B cell (primary cell): ENCODE measurements at regions not wholly inside any gene's neighbourhood (a gene's known extent, or its start where the extent isn't known, plus 50 kb on each side); places are given as distances from the start of the nearest gene placed in this dataset.

Experiments used
- EZH2 ChIP-seq: IDR thresholded peaks from 2 replicates; pipeline ENCODE4 v1.6.1; 2012; ENCODE audit warnings: borderline replicate concordance, low read depth, mild to moderate bottlenecking, moderate library complexity, low read length; ENCODE audit not compliant: insufficient read depth, poor library complexity, severe bottlenecking
- TF ChIP-seq, protein P1 (sequence below): fragments of 200-600 bp; IDR thresholded peaks from one replicate; pipeline ENCODE4 v1.8.0; 2022; ENCODE audit warnings: antibody characterized with exemption, mild to moderate bottlenecking

DNA sequence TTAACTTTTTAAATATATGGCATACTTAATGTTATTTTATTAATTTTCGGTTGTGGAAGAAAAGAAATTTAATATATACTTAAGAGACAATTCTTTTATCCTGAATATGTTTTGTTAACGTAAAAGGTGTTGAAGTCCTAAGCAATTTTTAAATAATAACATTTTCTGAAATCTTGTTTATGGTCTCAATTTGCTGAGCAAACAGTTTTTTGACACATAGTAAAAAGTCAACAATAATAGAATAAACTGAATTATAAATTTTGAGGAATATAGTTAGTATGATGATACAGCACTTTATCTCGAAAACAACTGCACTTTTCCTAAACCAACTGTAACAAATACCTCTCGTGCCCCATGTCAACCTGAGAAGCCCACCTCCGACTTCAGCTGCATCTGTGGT is 229.8 kb upstream of the TARS1 start:
- TF ChIP-seq, protein P1, sequence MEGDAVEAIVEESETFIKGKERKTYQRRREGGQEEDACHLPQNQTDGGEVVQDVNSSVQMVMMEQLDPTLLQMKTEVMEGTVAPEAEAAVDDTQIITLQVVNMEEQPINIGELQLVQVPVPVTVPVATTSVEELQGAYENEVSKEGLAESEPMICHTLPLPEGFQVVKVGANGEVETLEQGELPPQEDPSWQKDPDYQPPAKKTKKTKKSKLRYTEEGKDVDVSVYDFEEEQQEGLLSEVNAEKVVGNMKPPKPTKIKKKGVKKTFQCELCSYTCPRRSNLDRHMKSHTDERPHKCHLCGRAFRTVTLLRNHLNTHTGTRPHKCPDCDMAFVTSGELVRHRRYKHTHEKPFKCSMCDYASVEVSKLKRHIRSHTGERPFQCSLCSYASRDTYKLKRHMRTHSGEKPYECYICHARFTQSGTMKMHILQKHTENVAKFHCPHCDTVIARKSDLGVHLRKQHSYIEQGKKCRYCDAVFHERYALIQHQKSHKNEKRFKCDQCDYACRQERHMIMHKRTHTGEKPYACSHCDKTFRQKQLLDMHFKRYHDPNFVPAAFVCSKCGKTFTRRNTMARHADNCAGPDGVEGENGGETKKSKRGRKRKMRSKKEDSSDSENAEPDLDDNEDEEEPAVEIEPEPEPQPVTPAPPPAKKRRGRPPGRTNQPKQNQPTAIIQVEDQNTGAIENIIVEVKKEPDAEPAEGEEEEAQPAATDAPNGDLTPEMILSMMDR: no peak
- no peak for TF ChIP-seq EZH2
